ENCODE measurements at regions not wholly inside any gene's neighbourhood (a gene's known extent, or its start where the extent isn't known, plus 50 kb on each side); places are given as distances from the start of the nearest gene placed in this dataset.

GRCh38 chr6:88294702-88295101 lies 128.6 kb upstream of the CNR1 start:
- H3K79me2 ChIP-seq (ENCODE audit: insufficient read depth, low read length) = no peaks in the 10 kb centered on the region
- H3K14ac ChIP-seq (ENCODE audit: insufficient read depth, low read length) = no peak overlapping the region
- no peak overlapping the region for H2BK15ac ChIP-seq (ENCODE audit: low read depth, low read length)
- no peak overlapping the region for H3K27ac ChIP-seq (ENCODE audit: insufficient read length, low read depth, low read length)
- TF ChIP-seq, protein P1, sequence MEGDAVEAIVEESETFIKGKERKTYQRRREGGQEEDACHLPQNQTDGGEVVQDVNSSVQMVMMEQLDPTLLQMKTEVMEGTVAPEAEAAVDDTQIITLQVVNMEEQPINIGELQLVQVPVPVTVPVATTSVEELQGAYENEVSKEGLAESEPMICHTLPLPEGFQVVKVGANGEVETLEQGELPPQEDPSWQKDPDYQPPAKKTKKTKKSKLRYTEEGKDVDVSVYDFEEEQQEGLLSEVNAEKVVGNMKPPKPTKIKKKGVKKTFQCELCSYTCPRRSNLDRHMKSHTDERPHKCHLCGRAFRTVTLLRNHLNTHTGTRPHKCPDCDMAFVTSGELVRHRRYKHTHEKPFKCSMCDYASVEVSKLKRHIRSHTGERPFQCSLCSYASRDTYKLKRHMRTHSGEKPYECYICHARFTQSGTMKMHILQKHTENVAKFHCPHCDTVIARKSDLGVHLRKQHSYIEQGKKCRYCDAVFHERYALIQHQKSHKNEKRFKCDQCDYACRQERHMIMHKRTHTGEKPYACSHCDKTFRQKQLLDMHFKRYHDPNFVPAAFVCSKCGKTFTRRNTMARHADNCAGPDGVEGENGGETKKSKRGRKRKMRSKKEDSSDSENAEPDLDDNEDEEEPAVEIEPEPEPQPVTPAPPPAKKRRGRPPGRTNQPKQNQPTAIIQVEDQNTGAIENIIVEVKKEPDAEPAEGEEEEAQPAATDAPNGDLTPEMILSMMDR (conservative IDR thresholded peaks at IDR 0.05) = no peak
- H3K9me3 ChIP-seq (ENCODE audit: control insufficient read depth, low read depth, low read length) = no peaks in the 10 kb centered on the region
- no peaks in the 10 kb centered on the region for H4K20me1 ChIP-seq (ENCODE audit: control insufficient read depth, insufficient read depth, insufficient read length)
- H3K4ac ChIP-seq (ENCODE audit: low read depth, low read length) = no peak overlapping the region
- H3K9me3 Mint-ChIP-seq = no peaks in the 10 kb centered on the region; a peak in 1 of 5 replicates
- H2AK5ac ChIP-seq (ENCODE audit: insufficient read length, low read length) = no peak overlapping the region
- no peak overlapping the region for H3K18ac ChIP-seq (ENCODE audit: insufficient read length, low read depth, low read length)
- no peak overlapping the region for H3K23ac ChIP-seq (ENCODE audit: insufficient read length, low read depth, low read length)
- H3K56ac ChIP-seq (ENCODE audit: insufficient read length, low read depth, low read length) = no peak overlapping the region
- no peak overlapping the region for H2BK5ac ChIP-seq (ENCODE audit: insufficient read length, low read length)
- H3K4me1 ChIP-seq (ENCODE audit: insufficient read depth, low read length) = no peaks in the 10 kb centered on the region
- H2BK12ac ChIP-seq (ENCODE audit: insufficient read length, low read depth, low read length) = no peak overlapping the region
- H3K9ac ChIP-seq (ENCODE audit: extremely low read depth, insufficient read length, low read length) = no peak overlapping the region
- no peak overlapping the region for H4K5ac ChIP-seq (ENCODE audit: insufficient read length, low read depth, low read length)
- H3K23me2 ChIP-seq (ENCODE audit: insufficient read length, low read depth, low read length, poor library complexity, severe bottlenecking) = no peaks in the 10 kb centered on the region
- no peak overlapping the region for H4K8ac ChIP-seq (replicated peaks; ENCODE audit: insufficient read length, low read depth, low read length)
- no peak for DNase-seq
- no peaks in the 10 kb centered on the region for H3K36me3 Mint-ChIP-seq (ENCODE audit: insufficient read depth in 1 of 3, low read depth in 3 of 3)
- no peaks in the 10 kb centered on the region for H3K27me3 ChIP-seq (ENCODE audit: insufficient read depth, low read length)
- H4K91ac ChIP-seq (ENCODE audit: insufficient read length, low read depth, low read length) = no peak overlapping the region
- H2BK20ac ChIP-seq (ENCODE audit: low read depth, low read length, poor library complexity, severe bottlenecking) = no peak overlapping the region
- H2BK120ac ChIP-seq (ENCODE audit: low read depth, low read length, poor library complexity, severe bottlenecking) = no peak overlapping the region
- H3K4me1 Mint-ChIP-seq = peaks cover 11 to 16% of the 10 kb centered on the region in 2 experiments
- no peak overlapping the region for H3K4me2 ChIP-seq (ENCODE audit: insufficient read depth, insufficient read length, low read length)
- H3T11ph ChIP-seq (ENCODE audit: low read length) = no peak overlapping the region
- H2AFZ ChIP-seq (ENCODE audit: low read length) = no peak overlapping the region
- no peak overlapping the region for H3K4me3 Mint-ChIP-seq
- WGBS (ENCODE audit: extremely low coverage, insufficient read length, low lambda C conversion rate) = no CpG with 5 or more reads among the region's 1 CpG
- H3K27me3 Mint-ChIP-seq (ENCODE audit: low read depth) = no peaks in the 10 kb centered on the region; the same call in 1 of the 2 replicates
- H3K27ac Mint-ChIP-seq = no peak overlapping the region
- H3K79me1 ChIP-seq (ENCODE audit: insufficient read depth, low read depth, low read length, poor library complexity, severe bottlenecking) = no peaks in the 10 kb centered on the region

Data from H9 (cell line).